SU-DHL-6 (cell line): ENCODE measurements at regions not wholly inside any gene's neighbourhood (a gene's known extent, or its start where the extent isn't known, plus 50 kb on each side); places are given as distances from the start of the nearest gene placed in this dataset.

ENCODE experiments used
- H2AFZ ChIP-seq: fragments of 200-600 bp; sonication (generic); 2 replicates; pipeline ENCODE4 v1.6.1; 2014; ENCODE audit warnings: low read depth, mild to moderate bottlenecking, moderate library complexity, mixed read lengths, antibody characterized with exemption, low read length; ENCODE audit not compliant: severe bottlenecking
- H3F3A ChIP-seq: fragments of 200-600 bp; shearing (Covaris generic); 2 replicates; pipeline ENCODE4 v1.6.0; 2016; ENCODE audit warnings: antibody characterized with exemption, mild to moderate bottlenecking; ENCODE audit not compliant: insufficient read depth
- H3K27ac ChIP-seq: fragments of 200-600 bp; sonication (generic); 2 replicates; pipeline ENCODE4 v1.5.1; 2016; ENCODE audit warnings: low read depth, mild to moderate bottlenecking, low read length, moderate library complexity, mixed read lengths
- H3K27me3 ChIP-seq: fragments of 200-600 bp; sonication (generic), shearing (Covaris generic); 2 replicates; pipeline ENCODE4 v1.6.0; 2014; ENCODE audit warnings: mild to moderate bottlenecking, low read length
- H3K36me3 ChIP-seq: fragments of 200-600 bp; sonication (generic); 2 replicates; pipeline ENCODE4 v1.6.1; 2014; ENCODE audit warnings: mild to moderate bottlenecking, low read length, mixed read lengths
- H3K4me2 ChIP-seq: fragments of 300-600, 200-600 bp; shearing (Covaris generic), sonication (generic); 2 replicates; pipeline ENCODE4 v1.6.0; 2014; ENCODE audit warnings: low read length, low read depth, mild to moderate bottlenecking; ENCODE audit not compliant: poor library complexity, severe bottlenecking
- H3K4me3 ChIP-seq: fragments of 200-600 bp; sonication (generic); 2 replicates; pipeline ENCODE4 v1.5.1; 2014; ENCODE audit warnings: antibody characterized with exemption, low read length, mild to moderate bottlenecking, mixed read lengths; ENCODE audit not compliant: insufficient read depth, poor library complexity, severe bottlenecking
- H3K79me2 ChIP-seq: fragments of 200-600 bp; sonication (generic); 2 replicates; pipeline ENCODE4 v1.6.1; 2014; ENCODE audit warnings: mild to moderate bottlenecking, low read length, moderate library complexity; ENCODE audit not compliant: insufficient read depth
- H3K9ac ChIP-seq: fragments of 200-600 bp; sonication (generic); 2 replicates; pipeline ENCODE4 v1.7.0; 2014; ENCODE audit warnings: mild to moderate bottlenecking, low read length
- H3K9me2 ChIP-seq: fragments of 200-600 bp; sonication (generic); replicated peaks from 2 replicates; pipeline ENCODE4 v1.6.1; 2014; ENCODE audit warnings: low read length; ENCODE audit not compliant: insufficient read depth
- H3K9me3 ChIP-seq: fragments of 200-600 bp; sonication (generic); 2 replicates; pipeline ENCODE4 v1.6.1; 2014; ENCODE audit warnings: low read length, mixed read lengths; ENCODE audit not compliant: insufficient read depth
- H4K20me1 ChIP-seq: fragments of 200-600 bp; sonication (generic); 2 replicates; pipeline ENCODE4 v1.6.1; 2014; ENCODE audit warnings: low read depth, mild to moderate bottlenecking, antibody characterized with exemption, low read length, moderate library complexity, mixed read lengths
- EZH2phosphoT487 ChIP-seq: fragments of 200-600 bp; sonication (generic), shearing (Covaris generic); conservative IDR thresholded peaks from 2 replicates; pipeline ENCODE4 v1.6.1; 2018; ENCODE audit warnings: mild to moderate bottlenecking, antibody characterized with exemption, low read length, moderate library complexity, mixed read lengths
- TF ChIP-seq, protein P1 (sequence below): fragments of 200-600 bp; sonication (generic); IDR thresholded peaks from one replicate; pipeline ENCODE4 v1.5.1; 2017; ENCODE audit warnings: antibody characterized with exemption, mild to moderate bottlenecking, low read length, moderate library complexity; ENCODE audit not compliant: insufficient read depth, poor library complexity, severe bottlenecking

DNA sequence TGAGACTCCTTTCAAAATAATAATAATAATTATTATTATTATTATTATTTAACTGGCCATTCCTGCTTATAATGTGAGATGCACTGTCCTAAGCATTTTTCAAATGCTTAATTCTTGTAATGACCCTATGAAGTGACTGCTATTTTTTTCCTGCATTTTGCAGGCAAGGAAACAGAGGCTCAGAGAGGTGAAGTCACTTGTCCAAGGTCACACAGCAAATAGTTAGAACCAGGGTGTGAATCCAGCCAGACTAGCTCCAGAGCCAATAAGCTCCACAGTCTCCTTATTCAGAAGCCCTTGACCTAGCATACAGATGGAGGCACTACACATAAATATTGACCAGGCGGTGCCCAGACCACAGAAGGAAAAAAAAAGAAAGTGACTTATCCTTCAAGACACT, 77.5 kb upstream of the CACNA1A start:
- Histone ChIP-seq H3K9me3 (no peaks in the 10 kb centered on the region), H3K27me3 (no peaks in the 10 kb centered on the region), H3K9ac (no peak overlapping the region), H3K79me2 (no peaks in the 10 kb centered on the region), H4K20me1 (no peaks in the 10 kb centered on the region), H3K4me3 (no peak overlapping the region), H3F3A (no peaks in the 10 kb centered on the region), H3K36me3 (no peaks in the 10 kb centered on the region), H3K4me2 (no peak overlapping the region), H2AFZ (no peak overlapping the region), H3K9me2 (no peaks in the 10 kb centered on the region), H3K27ac (no peak overlapping the region)
- TF ChIP-seq, protein P1, sequence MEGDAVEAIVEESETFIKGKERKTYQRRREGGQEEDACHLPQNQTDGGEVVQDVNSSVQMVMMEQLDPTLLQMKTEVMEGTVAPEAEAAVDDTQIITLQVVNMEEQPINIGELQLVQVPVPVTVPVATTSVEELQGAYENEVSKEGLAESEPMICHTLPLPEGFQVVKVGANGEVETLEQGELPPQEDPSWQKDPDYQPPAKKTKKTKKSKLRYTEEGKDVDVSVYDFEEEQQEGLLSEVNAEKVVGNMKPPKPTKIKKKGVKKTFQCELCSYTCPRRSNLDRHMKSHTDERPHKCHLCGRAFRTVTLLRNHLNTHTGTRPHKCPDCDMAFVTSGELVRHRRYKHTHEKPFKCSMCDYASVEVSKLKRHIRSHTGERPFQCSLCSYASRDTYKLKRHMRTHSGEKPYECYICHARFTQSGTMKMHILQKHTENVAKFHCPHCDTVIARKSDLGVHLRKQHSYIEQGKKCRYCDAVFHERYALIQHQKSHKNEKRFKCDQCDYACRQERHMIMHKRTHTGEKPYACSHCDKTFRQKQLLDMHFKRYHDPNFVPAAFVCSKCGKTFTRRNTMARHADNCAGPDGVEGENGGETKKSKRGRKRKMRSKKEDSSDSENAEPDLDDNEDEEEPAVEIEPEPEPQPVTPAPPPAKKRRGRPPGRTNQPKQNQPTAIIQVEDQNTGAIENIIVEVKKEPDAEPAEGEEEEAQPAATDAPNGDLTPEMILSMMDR, result no peak
- TF ChIP-seq EZH2phosphoT487, result no peak

DNA sequence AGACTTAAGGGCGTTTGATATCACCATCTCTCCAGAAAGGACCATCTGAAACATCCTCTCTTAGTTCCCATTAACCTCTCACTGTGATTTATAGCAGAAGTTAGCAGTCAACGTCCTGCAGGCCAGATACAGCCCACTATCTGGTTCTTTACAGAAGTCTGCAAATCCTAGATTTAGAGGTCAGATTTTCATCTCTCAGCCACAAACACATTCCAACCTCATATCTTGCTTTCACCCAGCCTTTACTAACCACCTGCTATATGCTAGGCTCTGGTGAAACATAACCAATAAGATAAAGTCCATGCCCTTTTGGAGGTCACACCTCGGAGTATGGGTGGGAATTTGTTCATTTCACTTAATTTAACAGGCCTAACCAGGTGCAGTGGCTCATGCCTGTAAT, 76.8 kb upstream of the CACNA1A start:
- no peaks in the 10 kb centered on the region for H3K9me2 ChIP-seq
- TF ChIP-seq EZH2phosphoT487, result no peak
- TF ChIP-seq, protein P1, result no peak
- H3K27ac ChIP-seq, result no peak overlapping the region
- H3K79me2 ChIP-seq, result no peaks in the 10 kb centered on the region
- H3K9ac ChIP-seq, result no peak overlapping the region
- H3F3A ChIP-seq, result no peaks in the 10 kb centered on the region
- H4K20me1 ChIP-seq, result no peaks in the 10 kb centered on the region
- no peak overlapping the region for H3K4me3 ChIP-seq
- no peaks in the 10 kb centered on the region for H3K27me3 ChIP-seq
- no peak overlapping the region for H2AFZ ChIP-seq
- H3K9me3 ChIP-seq, result no peaks in the 10 kb centered on the region
- H3K4me2 ChIP-seq, result no peak overlapping the region
- H3K36me3 ChIP-seq, result no peaks in the 10 kb centered on the region

DNA sequence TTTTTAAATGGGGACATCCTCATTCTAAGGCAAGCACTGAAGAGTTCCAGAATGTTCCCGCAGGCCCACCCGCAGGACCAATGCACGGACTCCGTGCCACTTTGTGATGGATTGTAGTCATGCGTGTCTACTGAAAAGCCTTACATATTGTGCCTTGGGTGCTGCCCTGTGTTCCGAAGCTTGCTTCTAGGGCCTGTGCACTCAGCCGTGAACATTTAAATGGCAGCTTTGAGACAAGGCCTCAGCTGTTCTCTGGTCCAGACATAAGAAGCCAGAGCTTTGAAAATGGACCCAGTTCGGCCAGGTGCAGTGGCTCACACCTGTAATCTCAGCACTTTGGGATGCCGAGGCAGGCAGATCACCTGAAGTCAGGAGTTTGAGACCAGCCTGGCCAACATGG, 75.3 kb upstream of the CACNA1A start:
- no peaks in the 10 kb centered on the region for H4K20me1 ChIP-seq
- H3K4me3 ChIP-seq, result no peak overlapping the region
- no peaks in the 10 kb centered on the region for H3K79me2 ChIP-seq
- TF ChIP-seq EZH2phosphoT487, result no peak
- TF ChIP-seq, protein P1, result no peak
- peaks cover 5% of the 10 kb centered on the region; the same call in 1 of the 2 replicates for H3K9me3 ChIP-seq
- H3K27me3 ChIP-seq, result no peaks in the 10 kb centered on the region
- no peak overlapping the region for H3K9ac ChIP-seq
- H2AFZ ChIP-seq, result no peak overlapping the region
- H3K9me2 ChIP-seq, result no peaks in the 10 kb centered on the region
- H3K36me3 ChIP-seq, result no peaks in the 10 kb centered on the region
- no peak overlapping the region for H3K27ac ChIP-seq
- no peak overlapping the region for H3K4me2 ChIP-seq
- H3F3A ChIP-seq, result no peaks in the 10 kb centered on the region
